H9 (cell line): ENCODE measurements at regions not wholly inside any gene's neighbourhood (a gene's known extent, or its start where the extent isn't known, plus 50 kb on each side); places are given as distances from the start of the nearest gene placed in this dataset.

Experiments used
- DNase-seq: peaks from one replicate; pipeline ENCODE4 v3.0.0-alpha.2; 2017
- H2AFZ ChIP-seq: one replicate; pipeline ENCODE4 v1.6.1; 2013; ENCODE audit warnings: mild to moderate bottlenecking, low read length, control low read depth, moderate library complexity
- H2AK5ac ChIP-seq: 2 replicates; pipeline ENCODE4 v1.6.1; 2013; ENCODE audit warnings: low read length, control low read depth, mixed read lengths; ENCODE audit not compliant: insufficient read length
- H2BK120ac ChIP-seq: one replicate; pipeline ENCODE4 v1.6.1; 2013; ENCODE audit warnings: low read depth, mild to moderate bottlenecking, low read length, control low read depth, inconsistent platforms; ENCODE audit not compliant: poor library complexity, severe bottlenecking
- H2BK12ac ChIP-seq: 2 replicates; pipeline ENCODE4 v1.6.1; 2013; ENCODE audit warnings: low read length, control low read depth, mixed read lengths, low read depth; ENCODE audit not compliant: insufficient read length
- H2BK15ac ChIP-seq: 2 replicates; pipeline ENCODE4 v1.6.1; 2013; ENCODE audit warnings: low read depth, low read length, control low read depth
- H2BK20ac ChIP-seq: one replicate; pipeline ENCODE4 v1.6.1; 2013; ENCODE audit warnings: low read depth, mild to moderate bottlenecking, low read length, control low read depth, inconsistent platforms; ENCODE audit not compliant: poor library complexity, severe bottlenecking
- H2BK5ac ChIP-seq: 2 replicates; pipeline ENCODE4 v1.6.1; 2013; ENCODE audit warnings: low read length, control low read depth, mixed read lengths; ENCODE audit not compliant: insufficient read length
- H3K14ac ChIP-seq: 2 replicates; pipeline ENCODE4 v1.6.1; 2013; ENCODE audit warnings: low read length, control low read depth; ENCODE audit not compliant: insufficient read depth
- H3K18ac ChIP-seq: 2 replicates; pipeline ENCODE4 v1.6.1; 2013; ENCODE audit warnings: low read depth, mild to moderate bottlenecking, mixed read lengths, low read length, control low read depth; ENCODE audit not compliant: insufficient read length
- H3K23ac ChIP-seq: 2 replicates; pipeline ENCODE4 v1.6.1; 2013; ENCODE audit warnings: low read length, control low read depth, mixed read lengths, low read depth; ENCODE audit not compliant: insufficient read length
- H3K23me2 ChIP-seq: 2 replicates; pipeline ENCODE4 v1.6.1; 2013; ENCODE audit warnings: low read depth, mild to moderate bottlenecking, mixed read lengths, low read length, control low read depth; ENCODE audit not compliant: insufficient read length, poor library complexity, severe bottlenecking
- H3K27ac ChIP-seq: 2 replicates; pipeline ENCODE4 v1.5.1; 2013; ENCODE audit warnings: low read length, control low read depth, mixed read lengths, low read depth; ENCODE audit not compliant: insufficient read length
- H3K27me3 ChIP-seq: 2 replicates; pipeline ENCODE4 v1.6.1; 2013; ENCODE audit warnings: low read length, control low read depth, inconsistent platforms; ENCODE audit not compliant: insufficient read depth
- H3K4ac ChIP-seq: 2 replicates; pipeline ENCODE4 v1.6.1; 2013; ENCODE audit warnings: low read depth, mild to moderate bottlenecking, control low read depth, inconsistent platforms, low read length, moderate library complexity
- H3K4me1 ChIP-seq: 2 replicates; pipeline ENCODE4 v1.6.1; 2013; ENCODE audit warnings: low read length, control low read depth, inconsistent platforms; ENCODE audit not compliant: insufficient read depth
- H3K4me2 ChIP-seq: 2 replicates; pipeline ENCODE4 v1.6.1; 2013; ENCODE audit warnings: low read length, control low read depth, mixed read lengths; ENCODE audit not compliant: insufficient read length, insufficient read depth
- H3K56ac ChIP-seq: 2 replicates; pipeline ENCODE4 v1.6.1; 2013; ENCODE audit warnings: low read depth, mild to moderate bottlenecking, mixed read lengths, low read length, control low read depth; ENCODE audit not compliant: insufficient read length
- H3K79me1 ChIP-seq: 2 replicates; pipeline ENCODE4 v1.6.1; 2013; ENCODE audit warnings: low read depth, mild to moderate bottlenecking, moderate library complexity, low read length, control low read depth, inconsistent platforms; ENCODE audit not compliant: insufficient read depth, poor library complexity, severe bottlenecking
- H3K79me2 ChIP-seq: 2 replicates; pipeline ENCODE4 v1.6.1; 2013; ENCODE audit warnings: low read length, control low read depth, inconsistent platforms; ENCODE audit not compliant: insufficient read depth
- H3K9ac ChIP-seq: 2 replicates; pipeline ENCODE4 v1.6.1; 2013; ENCODE audit warnings: low read length, control low read depth, mixed read lengths; ENCODE audit not compliant: insufficient read length; ENCODE audit errors: extremely low read depth
- H3K9me3 ChIP-seq: one replicate; pipeline ENCODE4 v1.6.1; 2013; ENCODE audit warnings: low read depth, low read length, inconsistent platforms; ENCODE audit not compliant: control insufficient read depth
- H3T11ph ChIP-seq: one replicate; pipeline ENCODE4 v1.6.1; 2013; ENCODE audit warnings: mild to moderate bottlenecking, low read length, control low read depth, inconsistent platforms
- H4K20me1 ChIP-seq: one replicate; pipeline ENCODE4 v1.6.1; 2013; ENCODE audit not compliant: control insufficient read depth, insufficient read length, insufficient read depth
- H4K5ac ChIP-seq: 2 replicates; pipeline ENCODE4 v1.6.1; 2013; ENCODE audit warnings: low read depth, mild to moderate bottlenecking, mixed read lengths, low read length, control low read depth; ENCODE audit not compliant: insufficient read length
- H4K8ac ChIP-seq: replicated peaks from 2 replicates; pipeline ENCODE4 v1.6.1; 2013; ENCODE audit warnings: low read length, control low read depth, mixed read lengths, low read depth; ENCODE audit not compliant: insufficient read length
- H4K91ac ChIP-seq: 2 replicates; pipeline ENCODE4 v1.6.1; 2013; ENCODE audit warnings: low read depth, mild to moderate bottlenecking, moderate library complexity, mixed read lengths, low read length, control low read depth; ENCODE audit not compliant: insufficient read length
- H3K27ac Mint-ChIP-seq, 3 experiments: 2 replicates in 2 of 3; 3 replicates in 1 of 3; pipeline ENCODE4 v1.8.0; 2020 to 2021; ENCODE audit warnings: mixed read lengths in 3 of 3, mild to moderate bottlenecking in 1 of 3, moderate library complexity in 1 of 3
- H3K27me3 Mint-ChIP-seq: 2 replicates; pipeline ENCODE4 v1.8.0; 2021; ENCODE audit warnings: low read depth, mild to moderate bottlenecking, moderate library complexity, mixed read lengths
- H3K36me3 Mint-ChIP-seq, 3 experiments: 2 replicates in 2 of 3; 3 replicates in 1 of 3; pipeline ENCODE4 v1.8.0; 2020 to 2021; ENCODE audit warnings: low read depth in 3 of 3, mixed read lengths in 3 of 3; ENCODE audit not compliant: insufficient read depth in 1 of 3
- H3K4me1 Mint-ChIP-seq, 2 experiments: 2 replicates each; pipeline ENCODE4 v1.8.0; 2020; ENCODE audit warnings: mixed read lengths in 2 of 2
- H3K4me3 Mint-ChIP-seq, 2 experiments: 2 replicates in 1 of 2; 3 replicates in 1 of 2; pipeline ENCODE4 v1.8.0; 2020 to 2021; ENCODE audit warnings: mild to moderate bottlenecking in 2 of 2, mixed read lengths in 2 of 2, moderate library complexity in 1 of 2
- H3K9me3 Mint-ChIP-seq, 2 experiments: 2 replicates in 1 of 2; 3 replicates in 1 of 2; pipeline ENCODE4 v1.8.0; 2020; ENCODE audit warnings: mild to moderate bottlenecking in 2 of 2, mixed read lengths in 2 of 2, moderate library complexity in 1 of 2
- TF ChIP-seq, protein P1 (sequence below): fragments of 200-600 bp; sonication (generic); conservative IDR thresholded peaks from 3 replicates; pipeline ENCODE4 v1.8.0; 2021; ENCODE audit warnings: antibody characterized with exemption, mild to moderate bottlenecking

DNA sequence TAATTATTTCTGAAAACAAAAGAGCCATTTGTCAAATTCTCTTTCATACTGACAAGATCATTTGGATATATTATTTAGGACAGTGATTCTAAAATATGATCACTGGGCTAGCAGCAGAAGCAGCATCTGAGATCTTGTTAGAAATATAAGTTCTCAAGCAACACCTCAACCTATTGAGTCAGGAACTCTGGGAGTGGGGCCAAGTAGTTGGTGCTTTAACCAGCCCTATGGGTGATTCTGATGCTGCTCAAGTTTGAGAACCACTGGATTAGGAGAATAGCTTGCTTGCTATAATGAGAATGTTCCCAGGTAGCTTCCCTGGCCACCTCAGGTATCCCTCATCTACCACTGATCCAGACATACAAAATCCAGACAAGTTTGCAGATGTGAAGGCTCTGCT lies 466.9 kb upstream of the CELF4 start:
- Histone ChIP-seq H3K56ac (no peak overlapping the region), H3K4ac (no peak overlapping the region), H4K20me1 (no peaks in the 10 kb centered on the region), H3K14ac (no peak overlapping the region), H2BK120ac (no peak overlapping the region), H3K4me2 (no peak overlapping the region), H3K4me1 (no peaks in the 10 kb centered on the region), H3T11ph (no peak overlapping the region), H2BK15ac (no peak overlapping the region), H2BK20ac (no peak overlapping the region), H2AFZ (no peak overlapping the region), H4K91ac (no peak overlapping the region), H3K27me3 (no peaks in the 10 kb centered on the region; the same call in 1 of the 2 replicates), H4K8ac (no peak overlapping the region), H2BK12ac (no peak overlapping the region), H2AK5ac (no peak overlapping the region), H3K9ac (no peak overlapping the region), H3K27ac (no peak overlapping the region), H3K23me2 (no peaks in the 10 kb centered on the region), H2BK5ac (no peak overlapping the region), H3K79me1 (no peaks in the 10 kb centered on the region), H3K9me3 (no peaks in the 10 kb centered on the region), H4K5ac (no peak overlapping the region), H3K79me2 (no peaks in the 10 kb centered on the region), H3K23ac (no peak overlapping the region), H3K18ac (no peak overlapping the region)
- no peak overlapping the region for H3K4me3 Mint-ChIP-seq
- H3K27me3 Mint-ChIP-seq: no peaks in the 10 kb centered on the region
- H3K36me3 Mint-ChIP-seq: no peaks in the 10 kb centered on the region
- no peak overlapping the region; a peak in 1 of 7 replicates for H3K27ac Mint-ChIP-seq
- no peaks in the 10 kb centered on the region for H3K9me3 Mint-ChIP-seq
- no peak for DNase-seq
- TF ChIP-seq, protein P1, sequence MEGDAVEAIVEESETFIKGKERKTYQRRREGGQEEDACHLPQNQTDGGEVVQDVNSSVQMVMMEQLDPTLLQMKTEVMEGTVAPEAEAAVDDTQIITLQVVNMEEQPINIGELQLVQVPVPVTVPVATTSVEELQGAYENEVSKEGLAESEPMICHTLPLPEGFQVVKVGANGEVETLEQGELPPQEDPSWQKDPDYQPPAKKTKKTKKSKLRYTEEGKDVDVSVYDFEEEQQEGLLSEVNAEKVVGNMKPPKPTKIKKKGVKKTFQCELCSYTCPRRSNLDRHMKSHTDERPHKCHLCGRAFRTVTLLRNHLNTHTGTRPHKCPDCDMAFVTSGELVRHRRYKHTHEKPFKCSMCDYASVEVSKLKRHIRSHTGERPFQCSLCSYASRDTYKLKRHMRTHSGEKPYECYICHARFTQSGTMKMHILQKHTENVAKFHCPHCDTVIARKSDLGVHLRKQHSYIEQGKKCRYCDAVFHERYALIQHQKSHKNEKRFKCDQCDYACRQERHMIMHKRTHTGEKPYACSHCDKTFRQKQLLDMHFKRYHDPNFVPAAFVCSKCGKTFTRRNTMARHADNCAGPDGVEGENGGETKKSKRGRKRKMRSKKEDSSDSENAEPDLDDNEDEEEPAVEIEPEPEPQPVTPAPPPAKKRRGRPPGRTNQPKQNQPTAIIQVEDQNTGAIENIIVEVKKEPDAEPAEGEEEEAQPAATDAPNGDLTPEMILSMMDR: no peak
- H3K4me1 Mint-ChIP-seq: no peaks in the 10 kb centered on the region; a peak in 1 of 4 replicates
